Dendritic cell treated with granulocyte-macrophage colony-stimulating factor and Interleukin-4, amounts not matched to agents 40 ng/mL and 50 ng/mL, for 4 days (primary cell): ENCODE measurements at regions not wholly inside any gene's neighbourhood (a gene's known extent, or its start where the extent isn't known, plus 50 kb on each side); places are given as distances from the start of the nearest gene placed in this dataset.

Experiments
- H3K27ac Mint-ChIP-seq: one replicate; pipeline ENCODE4 v1.8.0; 2022; ENCODE audit warnings: mild to moderate bottlenecking, mixed read lengths
- H3K27me3 Mint-ChIP-seq: one replicate; pipeline ENCODE4 v1.8.0; 2022; ENCODE audit warnings: mild to moderate bottlenecking, mixed read lengths
- H3K36me3 Mint-ChIP-seq: one replicate; pipeline ENCODE4 v1.8.0; 2022; ENCODE audit warnings: low read depth, mixed read lengths
- H3K4me1 Mint-ChIP-seq: one replicate; pipeline ENCODE4 v1.8.0; 2022; ENCODE audit warnings: low read depth, mixed read lengths
- H3K4me3 Mint-ChIP-seq: one replicate; pipeline ENCODE4 v1.8.0; 2022; ENCODE audit warnings: mild to moderate bottlenecking, moderate library complexity, mixed read lengths
- H3K9me3 Mint-ChIP-seq: one replicate; pipeline ENCODE4 v1.8.0; 2022; ENCODE audit warnings: mixed read lengths
- intact Hi-C: fragments of 100-400 bp; cut with micrococcal nuclease; formaldehyde crosslinking; loops from one replicate; pipeline ENCODE4 v1.15.0; 2022

DNA sequence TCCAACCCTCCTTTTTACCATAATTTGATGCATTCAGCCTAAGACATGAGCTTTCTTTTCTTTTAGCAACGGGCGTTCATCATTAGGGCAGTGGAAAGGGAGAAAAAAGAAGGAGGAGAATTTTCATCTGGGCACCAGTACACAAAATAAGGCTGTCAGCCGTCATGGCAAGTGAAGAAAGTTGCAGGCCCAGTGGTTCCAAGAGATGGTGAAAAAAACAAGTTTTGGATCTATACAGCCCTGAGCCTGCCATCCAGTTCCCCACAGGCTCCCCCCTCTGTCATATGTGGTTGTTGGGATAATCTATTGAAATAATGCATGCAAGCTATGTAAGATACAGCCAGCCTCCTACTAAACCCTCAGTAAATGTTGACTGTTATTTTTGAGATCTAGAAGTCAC, 500.6 kb upstream of the PROK2 start:
- H3K4me1 Mint-ChIP-seq, result peaks cover 17% of the 10 kb centered on the region
- no peak overlapping the region for H3K4me3 Mint-ChIP-seq
- H3K9me3 Mint-ChIP-seq, result peaks cover 28% of the 10 kb centered on the region
- peaks cover 7% of the 10 kb centered on the region for H3K36me3 Mint-ChIP-seq
- intact Hi-C loops, result no loop called here
- H3K27ac Mint-ChIP-seq, result no peak overlapping the region
- peaks cover 61% of the 10 kb centered on the region for H3K27me3 Mint-ChIP-seq

DNA sequence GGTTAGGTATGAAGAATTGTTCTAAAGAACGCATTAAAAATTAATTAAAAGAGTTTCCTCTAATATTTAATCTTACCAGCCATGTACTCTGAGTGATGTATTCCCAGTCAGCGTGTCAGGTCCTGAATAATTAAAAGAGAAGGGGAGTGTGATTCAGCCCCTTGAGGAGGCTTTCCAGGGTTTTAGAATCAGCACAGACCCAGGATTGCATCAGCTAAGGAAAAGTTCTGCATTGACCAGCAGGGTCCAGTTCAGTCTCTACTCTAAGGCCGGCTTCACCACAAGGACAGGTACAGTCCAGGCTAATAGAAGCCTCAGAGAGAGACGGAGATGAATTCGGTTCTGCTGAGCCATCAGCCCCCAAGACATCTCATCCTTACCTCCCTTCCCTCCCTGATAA, 499.5 kb upstream of the PROK2 start:
- intact Hi-C loops, result no loop called here
- peaks cover 64% of the 10 kb centered on the region for H3K27me3 Mint-ChIP-seq
- H3K9me3 Mint-ChIP-seq, result peaks cover 28% of the 10 kb centered on the region
- no peak overlapping the region for H3K4me3 Mint-ChIP-seq
- H3K27ac Mint-ChIP-seq, result no peak overlapping the region
- H3K36me3 Mint-ChIP-seq, result peaks cover 7% of the 10 kb centered on the region
- H3K4me1 Mint-ChIP-seq, result peaks cover 18% of the 10 kb centered on the region

DNA sequence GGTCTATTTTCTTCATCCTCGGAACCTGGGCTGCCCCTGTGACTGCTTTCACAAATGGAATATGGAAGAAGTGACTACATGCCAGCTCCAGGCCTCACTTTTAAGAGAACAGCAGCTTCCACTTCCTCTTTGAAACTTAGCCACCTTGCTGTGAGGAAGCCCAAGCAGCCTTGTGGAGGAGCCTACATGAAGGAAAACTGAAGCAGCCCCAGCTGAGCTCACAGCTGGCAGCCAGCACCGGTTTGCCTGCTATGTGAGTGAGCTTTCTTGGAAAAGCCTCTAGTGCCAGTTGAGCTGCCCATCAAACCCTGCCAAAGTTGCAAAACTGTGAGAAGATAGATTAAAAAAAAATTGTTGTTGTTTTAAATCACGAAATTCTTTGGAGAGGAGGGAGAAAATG, 498.0 kb upstream of the PROK2 start:
- H3K4me1 Mint-ChIP-seq, result peaks cover 11% of the 10 kb centered on the region
- H3K27ac Mint-ChIP-seq, result no peak overlapping the region
- intact Hi-C loops, result no loop called here
- peaks cover 64% of the 10 kb centered on the region for H3K27me3 Mint-ChIP-seq
- peaks cover 7% of the 10 kb centered on the region for H3K36me3 Mint-ChIP-seq
- H3K9me3 Mint-ChIP-seq, result peaks cover 28% of the 10 kb centered on the region
- H3K4me3 Mint-ChIP-seq, result no peak overlapping the region

DNA sequence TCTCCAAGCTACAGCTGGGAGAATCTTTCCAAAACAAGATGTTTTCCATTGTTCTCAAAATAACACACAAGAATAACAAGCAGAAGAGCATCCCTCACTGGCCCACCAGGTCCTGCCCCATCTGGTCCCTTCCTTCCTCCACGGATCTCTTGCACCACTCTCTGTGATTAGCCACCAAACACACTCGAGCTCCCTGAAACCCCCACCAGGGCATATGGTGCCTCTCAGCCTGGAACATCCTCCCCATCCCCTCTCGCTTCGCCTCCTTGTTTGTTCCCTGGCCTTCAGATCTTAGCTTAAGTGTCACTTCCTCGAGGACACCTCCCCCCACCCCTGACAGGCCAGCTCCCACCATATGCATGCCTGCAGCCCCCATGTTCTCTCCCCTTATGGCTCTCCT, 496.6 kb upstream of the PROK2 start:
- Mint-ChIP-seq H3K4me1 (peaks cover 11% of the 10 kb centered on the region), H3K4me3 (no peak overlapping the region), H3K27ac (no peak overlapping the region), H3K9me3 (peaks cover 28% of the 10 kb centered on the region), H3K36me3 (peaks cover 7% of the 10 kb centered on the region), H3K27me3 (peaks cover 67% of the 10 kb centered on the region)
- intact Hi-C loops, result no loop called here

DNA sequence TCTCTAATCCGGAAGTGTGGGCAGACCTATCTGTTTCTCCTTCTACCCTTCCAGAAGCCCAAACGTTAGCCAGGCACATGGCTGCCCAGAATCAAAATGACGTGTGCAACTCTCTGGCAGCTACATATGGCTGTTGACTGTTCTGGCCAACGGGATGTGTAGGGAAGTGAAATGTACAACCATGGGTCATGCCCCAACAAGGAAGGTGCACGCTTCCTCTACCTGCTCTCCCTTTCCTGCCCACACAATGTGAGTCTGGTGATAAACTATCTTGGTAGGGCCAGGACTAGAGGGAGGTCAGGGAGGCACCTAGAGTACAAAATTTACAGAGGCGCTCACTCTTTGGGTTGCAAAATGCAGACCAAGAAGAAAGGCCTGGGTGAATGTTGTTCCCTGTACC, 495.9 kb upstream of the PROK2 start:
- Mint-ChIP-seq H3K9me3 (peaks cover 28% of the 10 kb centered on the region), H3K27me3 (peaks cover 65% of the 10 kb centered on the region), H3K27ac (no peak overlapping the region), H3K36me3 (peaks cover 7% of the 10 kb centered on the region), H3K4me3 (no peak overlapping the region), H3K4me1 (peaks cover 11% of the 10 kb centered on the region)
- intact Hi-C loops, result no loop called here

DNA sequence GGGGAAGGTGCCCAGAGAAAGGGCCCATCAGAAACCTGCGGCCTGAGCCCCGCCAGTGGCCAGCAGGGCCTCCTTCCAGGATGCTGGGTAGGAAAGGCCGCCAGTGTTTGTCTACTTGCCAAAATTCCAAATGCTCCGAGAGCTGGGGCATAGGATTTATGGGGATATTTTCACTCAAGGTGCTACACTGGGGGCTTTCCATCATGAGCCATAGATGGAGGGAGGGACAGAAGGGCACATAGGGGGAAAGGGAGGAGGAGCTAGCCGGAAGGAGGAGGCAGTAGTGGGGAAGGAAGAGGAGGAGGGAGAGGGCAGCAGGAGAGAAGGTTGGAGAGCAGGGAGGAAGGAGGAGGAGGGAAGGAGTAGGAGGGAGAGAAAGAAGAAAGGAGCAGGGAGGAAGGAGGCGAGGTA, 494.7 kb upstream of the PROK2 start:
- Mint-ChIP-seq H3K4me3 (no peak overlapping the region), H3K9me3 (peaks cover 28% of the 10 kb centered on the region), H3K4me1 (peaks cover 21% of the 10 kb centered on the region), H3K36me3 (peaks cover 7% of the 10 kb centered on the region), H3K27me3 (peaks cover 62% of the 10 kb centered on the region), H3K27ac (no peak overlapping the region)
- intact Hi-C loops, result loop anchor here (10.0 kb wide), 1 partner anchor 375 kb away; no protein-coding TSS in a partner anchor

DNA sequence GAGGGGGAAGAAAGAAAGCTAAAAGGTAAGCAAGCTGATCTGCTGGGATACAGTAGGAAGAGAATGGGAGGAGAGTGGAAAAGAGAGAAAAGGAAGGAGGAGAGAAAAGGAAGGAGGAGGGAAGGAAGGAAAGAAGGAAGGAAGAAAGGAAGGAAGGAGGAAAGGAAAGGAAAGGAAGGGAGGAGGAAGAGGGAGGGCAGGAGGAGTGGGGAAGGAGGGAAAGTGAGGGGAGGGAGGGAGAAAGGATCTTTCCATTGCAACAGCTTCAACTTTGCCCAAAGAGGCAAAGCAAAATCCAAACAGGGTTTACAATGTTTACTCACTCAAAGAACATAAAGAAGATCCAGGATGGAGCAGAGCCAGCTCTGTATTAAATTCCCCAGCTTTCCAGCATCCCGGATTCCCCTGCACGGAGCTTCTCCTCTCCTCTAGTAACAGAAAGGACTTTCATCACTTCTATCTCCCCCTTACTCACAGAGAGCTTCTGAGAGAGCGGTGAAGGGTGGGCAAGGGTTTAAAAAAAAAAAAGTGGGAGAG, 494.2 kb upstream of the PROK2 start:
- Mint-ChIP-seq H3K27me3 (peaks cover 62% of the 10 kb centered on the region), H3K4me3 (no peak overlapping the region), H3K36me3 (peaks cover 7% of the 10 kb centered on the region), H3K4me1 (peaks cover 26% of the 10 kb centered on the region), H3K9me3 (peaks cover 25% of the 10 kb centered on the region), H3K27ac (no peak overlapping the region)
- intact Hi-C loops, result loop anchor here (10.0 kb wide), 1 partner anchor 374 kb away; no protein-coding TSS in a partner anchor

DNA sequence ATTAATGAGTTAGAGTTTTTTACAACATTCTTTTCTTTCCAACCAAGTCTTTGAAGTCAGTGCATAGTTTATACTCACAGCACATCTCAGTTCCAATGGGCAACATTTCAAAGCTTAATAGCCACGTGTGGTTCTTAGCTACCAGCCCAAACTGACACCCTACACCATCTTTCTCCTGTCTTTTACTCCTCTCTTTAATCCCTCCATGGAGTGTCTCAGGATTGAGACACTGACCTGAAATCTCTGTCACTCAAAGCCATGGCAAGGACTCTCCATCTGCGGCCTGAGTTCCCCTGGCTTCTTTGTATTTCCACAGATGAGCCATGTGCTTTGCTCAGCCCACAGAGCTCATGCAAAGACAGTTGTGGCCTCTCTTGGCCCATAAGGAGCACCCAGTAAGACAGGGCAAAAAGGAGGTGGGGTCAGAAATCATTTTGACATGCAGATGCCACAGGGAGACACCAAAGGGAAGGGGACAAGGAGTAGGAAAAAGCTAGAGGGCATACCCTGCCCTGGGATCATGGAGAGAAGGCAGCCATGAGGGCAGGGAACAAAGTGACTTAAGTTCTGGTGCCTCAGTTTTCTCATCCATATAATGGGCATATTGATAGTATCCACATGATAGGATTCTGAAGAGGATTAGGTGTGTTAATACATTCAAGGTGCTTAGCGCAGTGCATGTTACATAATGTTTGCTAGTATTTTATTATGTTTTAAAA, 493.6 kb upstream of the PROK2 start:
- H3K27ac Mint-ChIP-seq, result no peak overlapping the region
- peaks cover 32% of the 10 kb centered on the region for H3K4me1 Mint-ChIP-seq
- intact Hi-C loops, result loop anchor here (10.0 kb wide), 1 partner anchor 374 kb away; no protein-coding TSS in a partner anchor
- H3K36me3 Mint-ChIP-seq, result peaks cover 7% of the 10 kb centered on the region
- no peak overlapping the region for H3K4me3 Mint-ChIP-seq
- H3K9me3 Mint-ChIP-seq, result peaks cover 19% of the 10 kb centered on the region
- H3K27me3 Mint-ChIP-seq, result peaks cover 64% of the 10 kb centered on the region

DNA sequence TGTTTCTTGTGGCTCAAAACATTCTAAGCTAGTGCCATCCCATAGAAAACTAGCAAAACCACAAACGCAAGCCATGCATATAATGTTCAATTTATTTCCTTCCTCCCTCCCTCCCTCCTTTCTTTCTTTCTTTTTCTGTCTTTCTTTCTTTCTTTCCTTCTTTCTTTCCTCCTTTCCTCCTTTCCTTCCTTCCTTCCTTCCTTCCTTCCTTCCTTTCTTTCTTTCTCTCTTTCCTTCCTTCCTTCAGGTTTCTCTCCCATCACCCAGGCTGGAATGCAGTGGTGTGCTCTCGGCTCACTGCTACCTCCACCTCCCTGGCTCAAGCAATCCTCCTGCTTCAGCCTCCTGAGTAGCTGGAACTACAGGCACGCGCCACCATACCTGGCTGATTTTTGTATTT, 492.8 kb upstream of the PROK2 start:
- peaks cover 11% of the 10 kb centered on the region for H3K9me3 Mint-ChIP-seq
- H3K4me1 Mint-ChIP-seq, result peaks cover 40% of the 10 kb centered on the region
- peaks cover 63% of the 10 kb centered on the region for H3K27me3 Mint-ChIP-seq
- H3K27ac Mint-ChIP-seq, result no peak overlapping the region
- no peak overlapping the region for H3K4me3 Mint-ChIP-seq
- intact Hi-C loops, result loop anchor here (10.0 kb wide), 1 partner anchor 373 kb away; no protein-coding TSS in a partner anchor
- no peaks in the 10 kb centered on the region for H3K36me3 Mint-ChIP-seq

DNA sequence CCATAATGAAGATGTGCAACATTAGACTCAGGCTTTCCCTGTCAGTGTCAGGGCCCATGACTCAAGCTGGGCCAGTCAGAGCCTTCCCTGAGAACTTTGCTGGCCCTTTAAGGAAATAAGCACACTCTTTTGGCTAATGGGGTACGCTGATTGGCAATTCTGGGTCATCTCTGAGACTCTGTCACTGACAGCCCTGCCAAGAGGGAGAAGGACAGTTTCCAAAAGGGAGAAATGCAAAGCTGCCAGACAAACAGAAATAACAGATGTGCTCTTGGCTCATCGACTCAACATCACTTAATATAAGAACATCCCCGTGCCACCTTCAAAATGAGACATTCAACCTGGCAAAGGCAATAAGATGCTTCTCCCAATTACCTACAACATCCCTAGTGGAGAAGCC, 491.9 kb upstream of the PROK2 start:
- intact Hi-C loops, result loop anchor here (10.0 kb wide), 1 partner anchor 372 kb away; no protein-coding TSS in a partner anchor
- H3K27me3 Mint-ChIP-seq, result peaks cover 66% of the 10 kb centered on the region
- H3K4me3 Mint-ChIP-seq, result no peak overlapping the region
- no peak overlapping the region for H3K27ac Mint-ChIP-seq
- peaks cover 2% of the 10 kb centered on the region for H3K9me3 Mint-ChIP-seq
- no peaks in the 10 kb centered on the region for H3K36me3 Mint-ChIP-seq
- H3K4me1 Mint-ChIP-seq, result peaks cover 49% of the 10 kb centered on the region

DNA sequence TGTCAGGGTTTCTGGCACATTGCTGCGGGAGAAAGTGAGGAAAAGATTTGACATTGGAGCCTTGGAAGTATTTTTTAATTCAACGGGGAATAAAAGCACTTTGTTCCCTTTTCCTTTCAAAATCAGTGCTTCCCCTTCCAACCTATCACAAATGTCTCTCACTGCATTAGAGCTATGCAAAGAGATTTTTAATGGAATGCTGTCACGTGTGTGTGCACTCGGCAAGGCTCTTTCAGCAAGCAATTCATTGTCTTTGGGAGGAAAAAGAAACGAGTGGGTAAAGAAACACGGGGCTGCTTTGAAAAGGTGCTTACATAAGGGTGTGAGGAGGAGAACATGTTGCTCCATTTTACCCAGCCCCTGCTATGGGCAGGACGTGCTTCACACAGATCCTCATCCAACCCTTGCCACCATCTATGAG, 490.4 kb upstream of the PROK2 start:
- Mint-ChIP-seq H3K27me3 (peaks cover 54% of the 10 kb centered on the region), H3K4me3 (no peak overlapping the region), H3K27ac (no peak overlapping the region), H3K36me3 (no peaks in the 10 kb centered on the region), H3K9me3 (no peaks in the 10 kb centered on the region), H3K4me1 (peaks cover 57% of the 10 kb centered on the region)
- intact Hi-C loops, result loop anchor here (10.0 kb wide), 1 partner anchor 371 kb away; no protein-coding TSS in a partner anchor

DNA sequence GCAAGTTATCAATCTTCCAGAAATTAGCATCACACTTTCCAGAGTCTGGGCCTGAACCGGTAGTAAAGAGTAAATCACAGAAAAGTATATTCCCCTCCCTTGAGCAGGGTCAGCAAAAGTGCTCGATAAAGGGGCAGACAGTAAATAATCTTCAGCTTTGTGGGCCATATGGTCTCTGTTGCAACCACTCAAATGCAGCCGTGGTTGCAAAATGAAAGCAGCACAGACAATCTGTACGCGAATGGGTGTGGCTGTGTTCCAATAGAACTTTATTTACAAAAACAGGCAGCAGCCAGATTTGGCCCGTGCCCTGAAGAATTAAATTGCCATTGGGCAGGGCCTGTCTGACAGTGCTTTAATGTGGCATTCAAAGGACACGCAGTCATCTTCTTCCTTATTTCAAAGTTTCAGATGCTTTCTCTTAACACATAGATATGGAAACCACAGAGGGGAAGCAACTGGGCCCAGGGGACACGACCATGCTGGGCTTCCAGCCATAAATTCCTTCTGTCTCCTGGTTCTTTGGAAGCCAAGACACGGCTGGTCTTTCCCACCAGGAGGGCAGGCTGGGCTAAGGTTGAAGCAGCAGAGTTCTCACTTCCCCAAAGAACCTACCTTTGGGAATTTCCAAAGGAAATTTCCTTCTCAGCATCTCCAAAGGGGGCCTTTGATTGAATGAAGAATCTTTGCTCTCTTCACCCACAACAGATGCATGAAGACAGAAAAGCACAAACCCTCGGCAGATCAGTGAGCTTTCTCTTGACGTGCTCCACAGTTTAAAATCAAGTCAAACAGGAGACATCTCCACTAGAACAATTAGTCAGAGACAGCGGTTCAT, 489.8 kb upstream of the PROK2 start:
- H3K4me3 Mint-ChIP-seq, result peak overlapping the region; percentile 42
- H3K36me3 Mint-ChIP-seq, result no peaks in the 10 kb centered on the region
- peak overlapping the region; percentile 72 for H3K27ac Mint-ChIP-seq
- intact Hi-C loops, result loop anchor here (5.0 to 10.0 kb wide), 3 partner anchors 73 to 370 kb away; partner anchors contain the start of gene RYBP
- H3K9me3 Mint-ChIP-seq, result no peaks in the 10 kb centered on the region
- peaks cover 48% of the 10 kb centered on the region for H3K27me3 Mint-ChIP-seq
- H3K4me1 Mint-ChIP-seq, result peaks cover 59% of the 10 kb centered on the region

DNA sequence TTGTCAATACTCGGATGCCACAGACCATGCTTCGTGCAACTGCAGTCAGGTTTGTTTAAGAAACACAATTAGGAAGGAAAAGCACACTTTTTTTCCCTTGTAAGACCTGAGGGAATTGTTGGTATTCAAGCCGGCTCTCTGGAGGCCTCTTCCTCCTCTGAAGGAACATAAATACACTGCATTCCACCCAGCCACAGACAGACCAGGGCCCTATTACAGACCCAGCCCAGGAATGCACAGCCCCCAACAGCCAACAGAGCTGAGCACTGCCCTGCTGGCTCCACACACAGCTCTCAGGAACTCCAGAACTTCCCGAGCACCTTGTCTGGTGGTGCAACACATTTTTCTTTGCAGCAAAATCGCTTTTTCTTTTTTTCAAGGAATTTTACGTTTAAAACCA, 488.7 kb upstream of the PROK2 start:
- peak overlapping the region; percentile 72 for H3K27ac Mint-ChIP-seq
- H3K9me3 Mint-ChIP-seq, result no peaks in the 10 kb centered on the region
- intact Hi-C loops, result loop anchor here (5.0 to 10.0 kb wide), 3 partner anchors 74 to 369 kb away; partner anchors contain the start of gene RYBP
- H3K4me1 Mint-ChIP-seq, result peaks cover 68% of the 10 kb centered on the region
- H3K4me3 Mint-ChIP-seq, result no peak overlapping the region
- peaks cover 37% of the 10 kb centered on the region for H3K27me3 Mint-ChIP-seq
- no peaks in the 10 kb centered on the region for H3K36me3 Mint-ChIP-seq

DNA sequence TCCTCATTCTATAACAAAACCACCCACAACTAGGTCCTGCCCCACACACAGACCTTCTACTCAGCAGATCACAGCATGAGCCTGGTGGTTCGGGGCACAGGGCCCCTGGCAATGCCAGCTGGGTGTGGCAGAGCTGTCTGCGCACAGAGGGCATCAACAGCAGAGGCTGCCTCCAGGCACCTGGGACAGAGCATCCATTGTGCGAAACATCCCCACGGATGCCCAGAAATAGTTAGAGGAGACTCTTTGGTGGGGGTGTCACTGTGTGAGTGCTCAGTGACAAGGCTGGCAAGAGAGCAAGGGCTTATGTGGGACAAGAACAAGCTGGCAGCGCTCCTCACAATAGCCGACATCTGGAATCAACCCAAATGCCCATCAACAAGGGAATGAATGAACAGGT, 487.4 kb upstream of the PROK2 start:
- intact Hi-C loops, result loop anchor here (5.0 to 10.0 kb wide), 3 partner anchors 75 to 368 kb away; partner anchors contain the start of gene RYBP

More for the DNA sequence above, 487.4 kb upstream of the PROK2 start:
- H3K4me3 Mint-ChIP-seq, result no peak overlapping the region
- no peaks in the 10 kb centered on the region for H3K9me3 Mint-ChIP-seq
- H3K36me3 Mint-ChIP-seq, result no peaks in the 10 kb centered on the region
- H3K27ac Mint-ChIP-seq, result peak overlapping the region; percentile 77
- peaks cover 68% of the 10 kb centered on the region for H3K4me1 Mint-ChIP-seq
- peaks cover 28% of the 10 kb centered on the region for H3K27me3 Mint-ChIP-seq
